HCEC 1CT (cell line): ENCODE measurements at regions not wholly inside any gene's neighbourhood (a gene's known extent, or its start where the extent isn't known, plus 50 kb on each side); places are given as distances from the start of the nearest gene placed in this dataset.
A peak's percentile ranks its signal among the peaks of the same experiment; 100 is the strongest.

Experiments used
- DNase-seq: peaks from one replicate; pipeline ENCODE4 v3.0.0-alpha.2; 2017

DNA sequence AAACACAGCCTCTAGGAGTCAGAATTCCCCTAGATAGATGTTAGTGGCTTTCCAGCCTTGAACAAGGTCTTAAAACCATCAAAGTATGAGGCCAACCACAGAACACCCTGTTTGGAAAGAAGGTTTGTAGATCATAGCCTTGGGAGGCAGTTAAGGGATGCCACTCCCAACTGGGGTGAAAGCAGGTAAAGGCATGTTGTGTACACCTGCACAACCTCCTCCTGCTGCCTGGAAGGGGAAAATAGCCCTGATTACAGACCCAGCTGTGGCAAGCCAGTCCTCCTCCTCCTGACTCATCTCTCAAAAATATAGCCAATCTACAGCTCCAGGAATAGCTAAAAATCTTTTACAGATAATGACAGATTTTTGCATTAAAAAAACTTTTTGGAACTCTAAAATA lies 108.1 kb downstream of the RBM43 start:
- no peak for DNase-seq

GRCh38 chr2:151150331-151151320 lies 111.0 kb downstream of the RBM43 start:
- no peak for DNase-seq

DNA sequence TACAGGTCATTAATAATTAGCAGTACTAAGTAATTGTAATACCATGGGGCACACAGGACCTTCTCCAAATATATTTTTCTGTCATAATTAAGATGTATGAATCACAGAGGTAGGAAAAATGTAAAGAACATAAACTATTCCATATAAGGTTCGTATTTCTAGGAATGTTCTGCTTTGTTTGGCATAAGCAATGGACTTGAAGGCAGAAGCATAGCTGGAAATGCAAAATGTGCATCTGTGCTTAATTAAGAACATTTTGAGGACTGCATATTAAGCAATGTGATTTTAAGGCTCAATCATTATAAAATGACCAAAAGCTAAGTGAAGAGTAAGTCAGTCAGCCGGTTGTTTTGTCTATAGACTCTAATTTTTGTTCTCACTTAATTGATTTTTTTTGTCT lies 123.2 kb downstream of the RBM43 start:
- DNase-seq = peak; percentile 55

DNA sequence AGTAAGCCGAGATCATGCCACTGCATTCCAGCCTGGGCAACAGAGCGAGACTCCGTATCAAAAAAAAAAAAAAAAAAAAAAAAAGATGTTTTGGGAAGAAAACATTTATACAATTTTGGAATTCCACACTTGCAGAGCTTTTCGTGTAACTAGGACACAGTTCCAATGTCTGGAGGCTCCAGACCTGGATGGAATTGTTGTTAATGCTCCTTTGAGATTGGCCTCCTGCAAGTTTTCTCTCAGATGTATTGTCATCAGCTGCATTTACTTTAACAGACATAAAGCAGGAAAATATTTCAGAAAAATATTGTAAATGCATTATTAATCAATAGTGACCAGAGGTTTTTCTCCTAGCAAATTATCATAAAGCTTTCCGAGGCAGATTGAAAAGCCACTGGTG lies 124.1 kb downstream of the RBM43 start:
- no peak for DNase-seq

GRCh38 chr2:151120011-151120410 lies 141.7 kb downstream of the RBM43 start:
- no peak for DNase-seq

DNA sequence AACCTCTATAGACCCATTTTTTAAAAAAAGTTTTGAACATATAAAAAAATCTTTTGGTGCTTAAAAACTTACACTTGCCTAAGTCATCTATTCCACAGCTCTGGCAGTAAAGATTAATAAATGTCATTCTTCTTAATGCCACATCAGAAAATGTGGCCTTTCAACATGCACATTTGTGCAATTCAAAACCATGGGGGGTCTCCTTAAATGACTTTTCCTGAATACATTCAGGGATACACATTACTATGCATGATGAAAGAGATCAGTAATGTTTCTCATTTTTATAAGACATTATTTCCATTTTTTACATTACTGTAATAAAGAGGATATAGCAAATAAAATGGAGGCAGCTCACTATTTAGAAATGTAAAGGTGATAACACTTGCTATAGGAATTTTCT lies 142.3 kb downstream of the RBM43 start:
- DNase-seq = no peak

DNA sequence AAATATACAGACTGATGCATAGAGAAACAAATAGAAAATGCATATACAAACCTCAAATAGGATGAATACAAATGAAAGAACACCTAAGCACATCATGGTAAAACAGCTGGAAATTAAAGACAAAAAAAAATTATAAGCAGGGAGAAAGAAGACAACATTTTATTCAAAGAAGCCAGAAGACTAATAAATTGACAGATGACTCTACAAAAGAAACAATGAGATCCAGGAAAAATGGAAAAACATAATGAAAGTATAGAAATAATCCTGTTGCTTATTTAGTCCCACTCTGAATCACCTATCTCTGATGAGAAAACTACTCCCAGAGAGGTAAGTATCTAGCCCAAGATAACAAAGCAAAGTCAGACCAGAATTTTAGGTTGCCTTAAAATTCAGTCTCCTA lies 143.4 kb downstream of the RBM43 start:
- no peak for DNase-seq

- DNase-seq = no peak
Measured at GRCh38 chr2:151114874-151115273, 146.8 kb downstream of the RBM43 start.

DNA sequence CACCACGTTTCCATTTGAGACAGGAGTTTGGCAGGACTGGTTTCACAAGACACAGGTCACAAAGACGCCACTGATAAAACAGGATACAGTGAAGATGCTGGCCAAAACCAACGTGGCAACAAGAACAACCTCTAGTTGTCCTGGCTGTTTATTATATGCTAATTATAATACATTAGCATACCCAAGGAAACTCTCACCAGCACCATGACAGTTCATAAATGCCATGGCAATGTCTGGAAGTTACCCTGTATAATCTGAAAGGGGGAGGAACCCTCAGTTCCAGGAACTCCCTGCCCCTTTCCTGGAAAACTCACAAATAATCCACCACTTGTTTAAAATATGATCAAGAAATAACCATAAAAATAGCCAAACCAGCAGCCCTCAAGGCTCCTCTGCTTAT lies 148.3 kb downstream of the RBM43 start:
- DNase-seq = no peak

DNA sequence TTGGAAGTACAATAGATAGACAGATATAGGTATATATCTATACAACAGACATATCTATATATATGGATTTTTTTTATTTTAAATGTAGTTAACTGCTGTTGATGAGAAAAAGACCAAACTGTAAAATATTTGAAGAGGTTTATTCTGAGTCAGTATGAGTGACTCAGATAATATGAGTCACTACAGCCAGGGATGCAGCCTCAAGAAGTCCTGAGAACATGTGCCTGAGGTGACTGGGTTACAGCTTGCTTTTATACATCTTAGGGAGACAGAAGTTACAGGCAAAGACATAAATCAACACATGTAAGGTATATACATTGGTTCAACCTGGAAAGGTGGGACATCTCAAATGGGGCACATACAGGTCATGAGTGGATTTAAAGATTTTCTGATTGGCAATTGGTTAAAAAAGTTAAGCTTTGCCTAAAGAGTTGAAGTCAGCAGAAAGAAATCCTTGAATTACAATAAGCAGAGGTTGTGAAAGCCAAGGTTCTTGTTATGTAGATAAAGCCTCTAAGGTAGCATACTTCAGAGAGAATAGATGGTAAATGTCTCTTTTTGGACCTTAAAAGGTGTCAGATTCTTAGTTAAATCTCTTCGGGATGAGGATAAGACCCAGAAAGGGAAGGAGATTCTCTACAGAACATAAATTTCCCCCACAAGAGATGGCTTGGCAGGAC lies 149.9 kb downstream of the RBM43 start:
- peak; percentile 90 for DNase-seq

DNA sequence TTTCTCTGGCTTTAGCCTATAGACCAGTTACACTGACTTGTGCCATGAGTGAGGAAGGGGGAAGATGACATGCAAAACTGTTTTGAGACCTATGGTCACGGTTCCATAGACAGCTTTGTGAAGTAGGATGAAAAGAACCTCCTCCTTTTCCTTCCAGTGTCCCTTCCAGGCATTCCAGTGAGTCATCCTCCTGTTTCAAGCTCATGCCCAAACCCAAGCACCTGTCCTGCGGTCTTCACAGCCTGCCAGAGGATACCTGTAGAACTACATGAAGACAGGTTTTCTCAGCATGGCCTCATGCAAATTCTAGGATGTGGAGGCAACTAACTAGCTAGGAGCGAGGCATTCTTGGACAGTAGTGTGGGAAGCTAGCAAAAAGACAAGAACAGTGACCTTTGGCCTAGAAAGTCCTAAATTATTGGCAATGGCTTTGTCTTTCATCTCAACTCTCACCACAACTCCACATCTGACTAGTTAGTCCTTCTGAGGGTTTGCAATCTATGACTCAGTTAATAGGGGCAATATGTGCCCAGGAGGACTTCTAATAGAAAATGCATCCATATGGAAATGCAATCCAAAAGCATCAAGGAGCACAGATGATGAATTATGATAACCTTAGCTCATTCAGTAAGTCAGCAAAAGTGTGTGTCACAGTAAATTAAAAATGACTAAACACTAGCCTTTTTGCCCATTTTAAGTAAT lies 154.7 kb downstream of the RBM43 start:
- no peak for DNase-seq

DNA sequence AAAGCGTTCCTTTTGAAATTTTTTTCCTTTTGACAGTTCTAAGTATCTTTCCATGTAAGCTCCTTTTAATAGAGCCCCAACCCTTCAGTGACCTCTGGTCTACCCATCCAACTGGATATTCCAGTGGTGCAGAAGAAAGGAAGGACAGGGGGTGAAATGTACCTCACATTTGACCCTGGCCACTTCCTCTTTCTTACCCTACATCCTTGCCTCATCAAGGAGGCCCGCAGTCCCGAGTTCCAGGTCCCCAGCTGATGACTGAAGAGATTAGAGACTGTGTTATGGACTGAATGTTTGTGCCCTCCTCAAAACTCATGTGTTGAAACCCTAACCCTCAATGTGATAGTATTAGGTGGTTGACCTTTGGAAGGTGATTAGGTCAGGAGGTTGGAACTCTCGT lies 158.1 kb downstream of the RBM43 start:
- no peak for DNase-seq

- DNase-seq = no peak
Measured at GRCh38 chr2:151102226-151102625, 159.4 kb downstream of the RBM43 start.

DNA sequence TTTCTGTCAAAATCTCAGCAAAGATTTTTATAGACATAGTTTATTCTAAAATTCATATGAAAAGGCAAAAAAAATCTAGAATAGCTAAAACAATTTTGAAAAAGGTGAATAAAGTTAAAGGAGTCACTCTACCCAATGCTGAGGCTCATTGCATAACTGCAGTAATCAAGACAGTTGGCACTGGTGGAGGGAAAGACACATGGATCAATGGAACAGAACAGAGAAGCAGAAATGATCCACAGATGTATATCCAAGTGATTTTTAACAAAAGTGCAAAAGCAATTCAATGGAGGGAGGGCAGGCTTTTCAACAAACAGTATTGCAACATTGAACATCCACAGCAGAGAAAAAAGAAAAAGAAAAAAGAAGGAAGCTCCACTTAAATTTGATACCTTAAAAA lies 162.8 kb downstream of the RBM43 start:
- DNase-seq = no peak

DNA sequence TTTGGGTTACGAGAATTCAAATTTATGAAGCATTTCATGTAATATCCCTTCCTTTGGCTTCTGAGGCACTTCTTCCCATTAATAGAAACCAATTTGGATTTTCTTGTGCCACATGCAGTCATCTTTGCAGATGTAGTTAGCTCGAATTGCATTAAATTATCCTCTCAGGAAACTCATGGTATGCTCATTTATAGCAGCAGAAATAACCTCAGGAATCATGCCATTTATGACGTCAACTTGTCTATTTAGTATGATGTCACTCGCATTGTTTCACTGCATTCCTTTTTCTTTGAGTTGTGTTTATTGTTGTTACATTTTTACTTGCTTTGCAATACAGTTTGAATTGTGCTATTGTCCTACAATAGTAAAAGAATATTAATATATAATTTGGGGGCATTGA lies 163.8 kb downstream of the RBM43 start:
- DNase-seq = no peak

GRCh38 chr2:151097128-151097527 lies 164.5 kb downstream of the RBM43 start:
- DNase-seq = peak; percentile 6

GRCh38 chr2:151096235-151096634 lies 165.4 kb downstream of the RBM43 start:
- DNase-seq = no peak

DNA sequence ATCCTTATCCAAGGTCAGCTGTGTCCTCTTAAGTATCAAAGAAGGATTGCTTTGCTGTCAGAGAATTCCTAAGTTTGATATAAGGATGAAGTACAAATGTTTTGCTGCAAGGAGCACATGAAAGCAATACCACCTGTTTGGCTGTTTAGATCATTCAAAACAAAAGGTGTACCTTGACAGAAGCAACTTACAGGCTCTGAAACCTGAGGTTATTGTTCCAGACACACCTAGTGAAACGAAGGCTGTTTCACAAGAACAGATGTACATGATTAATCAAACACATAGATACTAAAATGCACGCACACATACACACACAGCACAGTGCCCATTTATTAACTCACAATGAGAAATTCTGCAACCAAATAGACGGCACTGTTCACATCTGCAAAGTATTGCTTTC lies 166.2 kb downstream of the RBM43 start:
- no peak for DNase-seq

DNA sequence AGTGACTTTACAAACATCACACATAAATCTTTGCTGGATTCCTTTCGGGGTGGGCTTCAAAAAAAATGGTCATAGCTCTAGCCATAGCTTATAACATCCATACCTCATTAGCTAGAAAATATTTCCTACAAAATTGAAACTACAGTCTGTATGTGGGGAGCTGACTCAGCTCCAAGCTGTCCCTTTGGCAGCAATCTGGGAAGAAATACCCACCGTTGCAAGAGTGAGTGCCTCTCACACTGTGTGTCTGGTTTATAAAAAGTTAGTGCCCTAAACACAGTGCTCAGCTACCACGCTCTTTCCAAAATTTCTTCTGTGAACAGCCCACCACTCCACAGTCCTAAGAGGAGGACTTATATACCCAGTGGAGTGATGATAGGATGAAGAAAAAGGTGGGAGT lies 170.1 kb downstream of the RBM43 start:
- DNase-seq = no peak

- DNase-seq = no peak
Measured at GRCh38 chr2:151087377-151087776, 174.3 kb downstream of the RBM43 start.

- no peak for DNase-seq
Measured at GRCh38 chr2:151085181-151085611, 176.5 kb downstream of the RBM43 start.

- no peak for DNase-seq
Measured at GRCh38 chr2:151083856-151084795, 177.5 kb downstream of the RBM43 start.
